Fibroblast of pulmonary artery (primary cell): ENCODE measurements at regions not wholly inside any gene's neighbourhood (a gene's known extent, or its start where the extent isn't known, plus 50 kb on each side); places are given as distances from the start of the nearest gene placed in this dataset.

Source experiments
- DNase-seq: peaks from one replicate; pipeline ENCODE4 v3.0.0-alpha.2; 2010; ENCODE audit warnings: low read depth
- H3K4me3 ChIP-seq: replicated peaks from 2 replicates; pipeline ENCODE4 v1.5.1; 2011; ENCODE audit warnings: low read depth, mild to moderate bottlenecking, control low read depth, low read length, moderate library complexity
- TF ChIP-seq, protein P1 (sequence below): IDR thresholded peaks from 2 replicates; pipeline ENCODE4 v1.5.1; 2011; ENCODE audit warnings: mild to moderate bottlenecking, control low read depth, low read length, inconsistent platforms; ENCODE audit errors: missing control alignments

GRCh38 chr1:87506147-87506546, 177.5 kb downstream of the LMO4 start:
- no peak overlapping the region for H3K4me3 ChIP-seq
- no peak for DNase-seq
- TF ChIP-seq, protein P1, sequence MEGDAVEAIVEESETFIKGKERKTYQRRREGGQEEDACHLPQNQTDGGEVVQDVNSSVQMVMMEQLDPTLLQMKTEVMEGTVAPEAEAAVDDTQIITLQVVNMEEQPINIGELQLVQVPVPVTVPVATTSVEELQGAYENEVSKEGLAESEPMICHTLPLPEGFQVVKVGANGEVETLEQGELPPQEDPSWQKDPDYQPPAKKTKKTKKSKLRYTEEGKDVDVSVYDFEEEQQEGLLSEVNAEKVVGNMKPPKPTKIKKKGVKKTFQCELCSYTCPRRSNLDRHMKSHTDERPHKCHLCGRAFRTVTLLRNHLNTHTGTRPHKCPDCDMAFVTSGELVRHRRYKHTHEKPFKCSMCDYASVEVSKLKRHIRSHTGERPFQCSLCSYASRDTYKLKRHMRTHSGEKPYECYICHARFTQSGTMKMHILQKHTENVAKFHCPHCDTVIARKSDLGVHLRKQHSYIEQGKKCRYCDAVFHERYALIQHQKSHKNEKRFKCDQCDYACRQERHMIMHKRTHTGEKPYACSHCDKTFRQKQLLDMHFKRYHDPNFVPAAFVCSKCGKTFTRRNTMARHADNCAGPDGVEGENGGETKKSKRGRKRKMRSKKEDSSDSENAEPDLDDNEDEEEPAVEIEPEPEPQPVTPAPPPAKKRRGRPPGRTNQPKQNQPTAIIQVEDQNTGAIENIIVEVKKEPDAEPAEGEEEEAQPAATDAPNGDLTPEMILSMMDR = no peak

DNA sequence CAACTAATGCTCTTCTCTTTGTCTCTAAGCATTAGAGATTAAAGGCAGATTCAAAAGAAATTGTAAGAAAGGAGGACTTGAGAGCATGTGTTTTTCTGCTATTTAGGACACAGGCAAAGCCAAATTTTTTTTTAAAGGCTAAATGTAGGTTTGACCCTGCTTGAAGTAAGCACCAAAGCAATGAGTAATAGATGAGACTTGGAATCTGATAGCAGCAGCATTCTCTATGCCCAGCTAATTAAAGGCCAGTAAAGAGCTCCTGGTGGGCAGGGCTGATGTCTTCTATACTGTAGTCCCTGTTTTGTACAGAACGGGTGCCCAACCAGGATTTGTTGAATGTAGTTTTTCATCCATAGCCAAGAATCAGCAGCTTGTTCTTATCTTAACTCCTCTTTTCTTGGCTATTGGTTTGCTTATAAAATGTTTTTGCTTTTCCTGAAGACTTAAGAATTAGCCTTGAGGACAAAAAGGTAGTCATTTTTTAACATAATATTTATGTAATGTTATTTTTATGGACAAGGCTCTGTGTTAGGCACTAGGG, 179.6 kb downstream of the LMO4 start:
- TF ChIP-seq, protein P1 = no peak
- no peak overlapping the region for H3K4me3 ChIP-seq
- no peak for DNase-seq

DNA sequence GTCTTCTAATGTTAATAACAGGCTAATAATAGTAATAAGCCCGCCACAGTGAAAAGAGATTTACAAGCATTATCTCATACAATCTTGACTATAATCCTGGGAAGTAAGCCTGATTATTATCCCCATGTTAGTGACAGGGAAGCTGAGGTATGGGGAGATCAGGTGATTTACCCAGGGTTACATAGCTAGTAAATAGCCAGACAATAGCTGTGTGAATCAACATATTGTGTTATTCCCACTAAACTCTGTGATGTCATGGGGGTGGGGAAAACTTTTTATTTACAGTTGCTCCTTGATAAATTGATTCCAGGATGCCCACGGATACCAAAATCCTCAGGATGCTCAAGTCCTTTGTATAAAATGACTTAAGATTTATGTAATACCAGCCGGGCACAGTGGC, 181.9 kb downstream of the LMO4 start:
- no peak overlapping the region for H3K4me3 ChIP-seq
- TF ChIP-seq, protein P1 = no peak
- no peak for DNase-seq

- no peak overlapping the region for H3K4me3 ChIP-seq
- no peak for DNase-seq
- TF ChIP-seq, protein P1 = no peak
Measured at GRCh38 chr1:87511449-87511848, 182.8 kb downstream of the LMO4 start.

GRCh38 chr1:87512431-87512830, 183.8 kb downstream of the LMO4 start:
- DNase-seq = no peak
- H3K4me3 ChIP-seq = no peak overlapping the region
- TF ChIP-seq, protein P1 = no peak

- H3K4me3 ChIP-seq = no peak overlapping the region
- TF ChIP-seq, protein P1 = no peak
- DNase-seq = peak; percentile 14
Measured at GRCh38 chr1:87513255-87513654, 184.6 kb downstream of the LMO4 start.

- H3K4me3 ChIP-seq = no peak overlapping the region
- no peak for DNase-seq
- TF ChIP-seq, protein P1 = no peak
Measured at GRCh38 chr1:87513966-87514660, 185.4 kb downstream of the LMO4 start.
